ENCODE measurements at regions not wholly inside any gene's neighbourhood (a gene's known extent, or its start where the extent isn't known, plus 50 kb on each side); places are given as distances from the start of the nearest gene placed in this dataset.
A peak's percentile ranks its signal among the peaks of the same experiment; 100 is the strongest.

DNA sequence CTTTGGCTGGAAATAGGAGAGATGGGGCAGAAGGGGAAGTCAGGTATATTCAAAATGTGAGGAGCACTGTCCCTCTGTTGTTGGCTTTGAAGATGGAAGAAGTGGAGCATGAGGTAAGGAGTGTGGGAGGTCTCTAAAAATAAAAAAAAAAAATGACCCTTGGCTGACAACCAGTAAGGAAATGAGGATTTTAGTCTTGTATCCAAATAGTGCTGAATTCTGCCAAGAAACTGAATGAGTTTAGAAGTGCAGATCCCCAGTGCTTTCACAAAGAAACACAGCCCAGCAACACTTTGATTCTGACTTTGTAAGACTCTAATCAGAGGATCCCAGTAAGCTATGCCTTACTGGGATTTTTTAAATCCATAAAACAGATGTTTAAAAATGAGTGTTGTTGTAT is 367.9 kb downstream of the CYLC2 start:
- Mint-ChIP-seq H3K4me1 (no peaks in the 10 kb centered on the region), H3K27me3 (ENCODE audit: low read depth) (no peaks in the 10 kb centered on the region), H3K9me3 (peaks cover 3% of the 10 kb centered on the region), H3K36me3 (ENCODE audit: low read depth) (no peaks in the 10 kb centered on the region), H3K27ac (ENCODE audit: unreplicated experiment) (no peak overlapping the region), H3K4me3 (no peak overlapping the region)
- no peak for TF ChIP-seq CTCF (conservative IDR thresholded peaks at IDR 0.05)
- no peak for DNase-seq (ENCODE audit: low read depth, low spot score)

- no peaks in the 10 kb centered on the region for H3K4me1 Mint-ChIP-seq
- DNase-seq (ENCODE audit: low read depth, low spot score), result no peak
- H3K36me3 Mint-ChIP-seq (ENCODE audit: low read depth), result no peaks in the 10 kb centered on the region
- TF ChIP-seq CTCF (conservative IDR thresholded peaks at IDR 0.05), result no peak
- no peak overlapping the region for H3K27ac Mint-ChIP-seq (ENCODE audit: unreplicated experiment)
- H3K9me3 Mint-ChIP-seq, result peaks cover 2% of the 10 kb centered on the region
- no peaks in the 10 kb centered on the region for H3K27me3 Mint-ChIP-seq (ENCODE audit: low read depth)
- no peak overlapping the region for H3K4me3 Mint-ChIP-seq
These were observed 369.6 kb downstream of the CYLC2 start for GRCh38 chr9:103364753-103365152.

- no peak for DNase-seq (ENCODE audit: low read depth, low spot score)
- H3K36me3 Mint-ChIP-seq (ENCODE audit: low read depth), result no peaks in the 10 kb centered on the region
- no peak for TF ChIP-seq CTCF (conservative IDR thresholded peaks at IDR 0.05)
- no peaks in the 10 kb centered on the region for H3K4me1 Mint-ChIP-seq
- H3K27me3 Mint-ChIP-seq (ENCODE audit: low read depth), result no peaks in the 10 kb centered on the region
- no peaks in the 10 kb centered on the region for H3K9me3 Mint-ChIP-seq
- no peak overlapping the region for H3K27ac Mint-ChIP-seq (ENCODE audit: unreplicated experiment)
- no peak overlapping the region for H3K4me3 Mint-ChIP-seq
These were observed 376.0 kb downstream of the CYLC2 start for GRCh38 chr9:103371152-103371551.

GRCh38 chr9:103372828-103373227 is 377.7 kb downstream of the CYLC2 start:
- peak overlapping the region; percentile 83 for H3K27ac Mint-ChIP-seq (ENCODE audit: unreplicated experiment)
- no peak overlapping the region for H3K4me3 Mint-ChIP-seq
- DNase-seq (ENCODE audit: low read depth, low spot score), result no peak
- H3K36me3 Mint-ChIP-seq (ENCODE audit: low read depth), result no peaks in the 10 kb centered on the region
- TF ChIP-seq CTCF (conservative IDR thresholded peaks at IDR 0.05), result no peak
- H3K27me3 Mint-ChIP-seq (ENCODE audit: low read depth), result no peaks in the 10 kb centered on the region
- no peaks in the 10 kb centered on the region for H3K4me1 Mint-ChIP-seq
- no peaks in the 10 kb centered on the region for H3K9me3 Mint-ChIP-seq

GRCh38 chr9:103377667-103378066 is 382.5 kb downstream of the CYLC2 start:
- Mint-ChIP-seq H3K9me3 (peaks cover 5% of the 10 kb centered on the region), H3K27me3 (ENCODE audit: low read depth) (no peaks in the 10 kb centered on the region), H3K27ac (ENCODE audit: unreplicated experiment) (no peak overlapping the region), H3K4me3 (no peak overlapping the region), H3K4me1 (no peaks in the 10 kb centered on the region), H3K36me3 (ENCODE audit: low read depth) (no peaks in the 10 kb centered on the region)
- TF ChIP-seq CTCF (conservative IDR thresholded peaks at IDR 0.05), result no peak
- no peak for DNase-seq (ENCODE audit: low read depth, low spot score)
